Mucosa of rectum (tissue), 2 donors: ENCODE measurements at regions not wholly inside any gene's neighbourhood (a gene's known extent, or its start where the extent isn't known, plus 50 kb on each side); places are given as distances from the start of the nearest gene placed in this dataset.
"Not testable (repeated sequence)": the region's sequence is repeated elsewhere in the genome, so short reads cannot be mapped to it uniquely, and the experiment has no call there.

ENCODE experiments used
- H3K27ac ChIP-seq, 2 donors: one replicate each; pipeline ENCODE4 v1.7.0; 2013; ENCODE audit warnings: inconsistent platforms in 2 of 2, low read depth in 2 of 2, low read length in 2 of 2
- H3K27me3 ChIP-seq, 2 donors: one replicate each; pipeline ENCODE4 v1.7.0; 2013; ENCODE audit warnings: low read length in 2 of 2; ENCODE audit not compliant: control insufficient read depth in 2 of 2, insufficient read depth in 2 of 2
- H3K36me3 ChIP-seq, 2 donors: one replicate each; pipeline ENCODE4 v1.7.0; 2013; ENCODE audit warnings: low read length in 2 of 2; ENCODE audit not compliant: control insufficient read depth in 2 of 2, insufficient read depth in 2 of 2
- H3K4me1 ChIP-seq, 2 donors: one replicate each; pipeline ENCODE4 v1.7.0; 2013; ENCODE audit warnings: low read length in 2 of 2, mild to moderate bottlenecking in 1 of 2; ENCODE audit not compliant: control insufficient read depth in 2 of 2, insufficient read depth in 2 of 2
- H3K4me3 ChIP-seq, 2 donors: one replicate each; pipeline ENCODE4 v1.7.0; 2013; ENCODE audit warnings: low read length in 2 of 2
- H3K9ac ChIP-seq, 2 donors: one replicate each; pipeline ENCODE4 v1.7.0; 2013; ENCODE audit warnings: low read length in 2 of 2, low read depth in 1 of 2, mild to moderate bottlenecking in 1 of 2
- H3K9me3 ChIP-seq, 2 donors: one replicate each; pipeline ENCODE4 v1.7.0; 2013; ENCODE audit warnings: low read length in 2 of 2; ENCODE audit not compliant: control insufficient read depth in 2 of 2
- donor health status: healthy.
- donor health status: Normal muscosa, but diverticular disease.

- Histone ChIP-seq H3K4me1 (no peaks in the 10 kb centered on the region), H3K27me3 (peaks cover 0 to 2% of the 10 kb centered on the region in 2 donors), H3K9ac (no peak overlapping the region), H3K4me3 (no peak overlapping the region), H3K27ac (no peak overlapping the region), H3K36me3 (no peaks in the 10 kb centered on the region), H3K9me3 (no peaks in the 10 kb centered on the region)
These were observed 229.8 kb downstream of the FGFR2 start for GRCh38 chr10:121368347-121369025.

- Histone ChIP-seq H3K9me3 (no peaks in the 10 kb centered on the region), H3K27me3 (peaks cover 0 to 2% of the 10 kb centered on the region in 2 donors), H3K27ac (no peak overlapping the region), H3K4me3 (no peak overlapping the region), H3K9ac (no peak overlapping the region), H3K36me3 (no peaks in the 10 kb centered on the region), H3K4me1 (peaks cover 0 to 5% of the 10 kb centered on the region in 2 donors)
These were observed 228.6 kb downstream of the FGFR2 start for GRCh38 chr10:121369616-121370015.

GRCh38 chr10:121371836-121372235 is 226.4 kb downstream of the FGFR2 start:
- H3K27ac ChIP-seq = no peak overlapping the region

GRCh38 chr10:121373411-121373810 is 224.8 kb downstream of the FGFR2 start:
- Histone ChIP-seq H3K9me3 (no peaks in the 10 kb centered on the region), H3K9ac (no peak overlapping the region), H3K27me3 (peaks cover 0 to 2% of the 10 kb centered on the region in 2 donors), H3K4me1 (peaks cover 0 to 5% of the 10 kb centered on the region in 2 donors), H3K36me3 (no peaks in the 10 kb centered on the region), H3K27ac (no peak overlapping the region), H3K4me3 (no peak overlapping the region)

More at GRCh38 chr10:121371836-121372235, 226.4 kb downstream of the FGFR2 start:
- no peaks in the 10 kb centered on the region for H3K36me3 ChIP-seq
- peaks cover 0 to 5% of the 10 kb centered on the region in 2 donors for H3K4me1 ChIP-seq
- H3K4me3 ChIP-seq = no peak overlapping the region
- H3K9ac ChIP-seq = no peak overlapping the region
- H3K9me3 ChIP-seq = no peaks in the 10 kb centered on the region
- H3K27me3 ChIP-seq = peaks cover 0 to 2% of the 10 kb centered on the region in 2 donors

GRCh38 chr10:121374121-121374520 is 224.1 kb downstream of the FGFR2 start:
- Histone ChIP-seq H3K4me1 (peaks cover 0 to 5% of the 10 kb centered on the region in 2 donors), H3K9me3 (no peaks in the 10 kb centered on the region), H3K36me3 (no peaks in the 10 kb centered on the region), H3K27ac (no peak overlapping the region), H3K9ac (no peak overlapping the region), H3K27me3 (no peaks in the 10 kb centered on the region), H3K4me3 (no peak overlapping the region)

DNA sequence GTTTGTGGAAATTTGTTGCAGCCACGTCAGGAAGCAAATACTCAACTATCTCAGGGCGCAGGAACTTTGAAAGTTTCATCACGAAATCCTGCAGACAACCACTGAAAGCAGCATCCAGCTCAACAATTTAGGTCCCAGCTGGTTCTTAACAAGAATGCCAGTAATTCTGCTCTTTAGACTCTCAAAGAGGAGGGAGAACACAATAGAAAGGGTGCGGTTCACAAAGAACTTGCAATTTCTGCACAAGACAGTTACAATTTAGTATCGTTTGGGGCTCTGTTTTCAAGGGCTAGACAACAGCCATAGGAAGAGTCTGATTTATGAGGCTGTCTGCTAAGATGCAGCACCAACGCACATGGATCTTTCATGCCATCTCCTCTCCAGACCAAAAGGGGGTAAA is 223.1 kb downstream of the FGFR2 start:
- Histone ChIP-seq H3K4me3 (no peak overlapping the region), H3K27ac (no peak overlapping the region), H3K27me3 (no peaks in the 10 kb centered on the region), H3K4me1 (peaks cover 0 to 5% of the 10 kb centered on the region in 2 donors), H3K36me3 (no peaks in the 10 kb centered on the region), H3K9me3 (no peaks in the 10 kb centered on the region), H3K9ac (no peak overlapping the region)

DNA sequence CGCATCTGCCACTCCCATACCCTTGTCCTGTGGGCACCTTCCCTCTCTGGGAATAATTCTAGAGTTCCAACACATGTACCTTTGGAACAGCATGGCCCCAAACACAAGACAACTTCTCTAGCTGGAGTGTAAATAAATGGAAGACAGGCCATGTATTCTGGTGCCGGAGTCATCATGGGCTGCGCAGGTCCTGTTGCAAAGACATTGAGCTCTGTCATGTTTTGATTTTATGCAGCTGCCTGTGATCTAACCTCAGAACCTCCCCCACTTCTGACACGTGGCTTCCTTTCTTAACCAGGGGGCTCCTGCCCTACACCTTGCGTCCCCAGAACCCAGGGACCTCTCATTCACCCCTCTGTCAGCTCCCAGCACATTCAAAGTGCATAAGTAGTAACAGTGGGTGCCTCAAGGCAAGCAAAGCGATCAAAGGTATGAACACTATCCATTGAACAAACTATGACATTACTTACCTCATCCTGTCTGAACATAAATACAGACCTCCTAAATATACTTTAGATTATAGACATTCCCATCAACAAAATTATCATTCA is 219.9 kb downstream of the FGFR2 start:
- no peaks in the 10 kb centered on the region for H3K9me3 ChIP-seq
- H3K9ac ChIP-seq = no peak overlapping the region
- no peaks in the 10 kb centered on the region for H3K36me3 ChIP-seq
- H3K4me1 ChIP-seq = peaks cover 0 to 5% of the 10 kb centered on the region in 2 donors
- no peak overlapping the region for H3K27ac ChIP-seq
- no peak overlapping the region for H3K4me3 ChIP-seq
- no peaks in the 10 kb centered on the region for H3K27me3 ChIP-seq

DNA sequence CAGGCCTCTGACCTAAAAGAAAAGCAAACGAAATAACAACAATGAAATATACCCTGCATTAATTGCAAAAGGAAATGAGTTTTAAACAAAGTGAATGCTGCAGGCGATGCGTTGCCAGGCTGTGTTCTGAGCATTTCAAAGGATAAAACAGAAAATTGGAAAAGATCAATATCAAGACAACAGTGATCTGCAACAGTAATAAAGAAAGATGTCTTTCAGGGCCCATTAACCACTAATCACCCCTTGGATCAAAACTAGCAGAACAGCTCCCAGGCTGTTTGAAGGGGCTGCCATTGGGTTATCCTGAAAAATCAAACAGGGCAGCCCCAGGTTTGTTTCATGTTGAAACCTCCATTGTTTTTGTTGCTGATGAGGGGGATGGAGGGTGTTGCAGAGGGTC is 219.2 kb downstream of the FGFR2 start:
- H3K9me3 ChIP-seq = no peaks in the 10 kb centered on the region
- H3K4me1 ChIP-seq = peaks cover 0 to 2% of the 10 kb centered on the region in 2 donors
- no peak overlapping the region for H3K4me3 ChIP-seq
- H3K27ac ChIP-seq = no peak overlapping the region
- H3K9ac ChIP-seq = no peak overlapping the region
- no peaks in the 10 kb centered on the region for H3K36me3 ChIP-seq
- H3K27me3 ChIP-seq = no peaks in the 10 kb centered on the region

DNA sequence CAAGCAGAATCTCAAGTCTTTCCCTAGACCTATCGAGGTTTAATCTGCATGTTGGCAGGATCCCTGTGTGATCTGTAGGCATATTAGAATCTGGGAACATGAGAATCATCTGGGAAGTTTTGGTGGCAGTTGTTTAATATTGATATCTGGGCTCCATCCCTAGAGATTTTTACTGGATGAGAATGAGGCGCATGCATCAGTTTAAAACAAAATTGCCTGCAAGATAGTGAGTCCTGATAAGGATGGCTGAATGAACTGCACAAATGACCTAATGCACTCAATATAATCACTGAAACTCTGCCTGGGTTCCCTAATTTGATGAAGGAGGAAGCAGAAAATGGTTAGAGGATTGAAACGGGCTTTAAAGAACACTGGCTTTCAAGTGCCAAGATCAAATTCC is 218.0 kb downstream of the FGFR2 start:
- no peaks in the 10 kb centered on the region for H3K27me3 ChIP-seq
- H3K9ac ChIP-seq = no peak overlapping the region
- no peak overlapping the region for H3K27ac ChIP-seq
- no peaks in the 10 kb centered on the region for H3K36me3 ChIP-seq
- H3K9me3 ChIP-seq = no peaks in the 10 kb centered on the region
- H3K4me3 ChIP-seq = no peak overlapping the region
- H3K4me1 ChIP-seq = no peaks in the 10 kb centered on the region

GRCh38 chr10:121382029-121382520 is 216.2 kb downstream of the FGFR2 start:
- H3K4me1 ChIP-seq, H3K9me3 ChIP-seq, H3K36me3 ChIP-seq, H3K9ac ChIP-seq, H3K27me3 ChIP-seq, H3K4me3 ChIP-seq, H3K27ac ChIP-seq: not testable (repeated sequence)
